Astrocyte of the cerebellum (primary cell): ENCODE measurements at regions not wholly inside any gene's neighbourhood (a gene's known extent, or its start where the extent isn't known, plus 50 kb on each side); places are given as distances from the start of the nearest gene placed in this dataset.

Source experiments
- DNase-seq: peaks from one replicate; pipeline ENCODE4 v3.0.0-alpha.2; 2011; ENCODE audit warnings: low read depth
- H3K4me3 ChIP-seq: 2 replicates; pipeline ENCODE4 v1.5.1; 2011; ENCODE audit warnings: mild to moderate bottlenecking, low read depth, low read length, moderate library complexity
- in situ Hi-C: cut with HindIII; loops from 2 replicates; pipeline ENCODE4 v1.10.0; 2017; ENCODE audit warnings: low sequenced_read_pairs
- TF ChIP-seq, protein P1 (sequence below): IDR thresholded peaks from 2 replicates; pipeline ENCODE4 v1.5.1; 2012; ENCODE audit warnings: low read length, low read depth, moderate library complexity, mild to moderate bottlenecking; ENCODE audit errors: missing control alignments

DNA sequence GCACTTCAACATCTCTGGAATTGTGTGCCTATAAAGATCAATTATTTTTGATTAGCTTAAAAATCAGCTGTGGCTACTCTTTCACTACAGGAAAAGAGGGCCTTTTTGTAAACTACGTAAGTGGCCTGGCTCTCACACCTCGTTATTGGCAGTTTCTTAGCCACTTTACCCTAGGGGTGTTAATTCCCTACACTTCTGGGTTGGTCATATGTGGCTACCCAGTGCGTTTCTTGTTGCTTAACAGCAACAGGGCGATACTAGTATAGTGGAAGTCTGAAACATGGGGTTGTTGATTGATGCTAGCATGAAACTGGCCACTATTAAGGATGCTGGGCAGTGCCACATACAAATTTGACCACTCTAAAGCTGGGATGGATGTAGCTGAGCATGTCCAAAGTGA is 174.7 kb upstream of the CDH12 start:
- H3K4me3 ChIP-seq = no peak overlapping the region
- DNase-seq = no peak
- in situ Hi-C loops = no loop called here
- TF ChIP-seq, protein P1, sequence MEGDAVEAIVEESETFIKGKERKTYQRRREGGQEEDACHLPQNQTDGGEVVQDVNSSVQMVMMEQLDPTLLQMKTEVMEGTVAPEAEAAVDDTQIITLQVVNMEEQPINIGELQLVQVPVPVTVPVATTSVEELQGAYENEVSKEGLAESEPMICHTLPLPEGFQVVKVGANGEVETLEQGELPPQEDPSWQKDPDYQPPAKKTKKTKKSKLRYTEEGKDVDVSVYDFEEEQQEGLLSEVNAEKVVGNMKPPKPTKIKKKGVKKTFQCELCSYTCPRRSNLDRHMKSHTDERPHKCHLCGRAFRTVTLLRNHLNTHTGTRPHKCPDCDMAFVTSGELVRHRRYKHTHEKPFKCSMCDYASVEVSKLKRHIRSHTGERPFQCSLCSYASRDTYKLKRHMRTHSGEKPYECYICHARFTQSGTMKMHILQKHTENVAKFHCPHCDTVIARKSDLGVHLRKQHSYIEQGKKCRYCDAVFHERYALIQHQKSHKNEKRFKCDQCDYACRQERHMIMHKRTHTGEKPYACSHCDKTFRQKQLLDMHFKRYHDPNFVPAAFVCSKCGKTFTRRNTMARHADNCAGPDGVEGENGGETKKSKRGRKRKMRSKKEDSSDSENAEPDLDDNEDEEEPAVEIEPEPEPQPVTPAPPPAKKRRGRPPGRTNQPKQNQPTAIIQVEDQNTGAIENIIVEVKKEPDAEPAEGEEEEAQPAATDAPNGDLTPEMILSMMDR = no peak

DNA sequence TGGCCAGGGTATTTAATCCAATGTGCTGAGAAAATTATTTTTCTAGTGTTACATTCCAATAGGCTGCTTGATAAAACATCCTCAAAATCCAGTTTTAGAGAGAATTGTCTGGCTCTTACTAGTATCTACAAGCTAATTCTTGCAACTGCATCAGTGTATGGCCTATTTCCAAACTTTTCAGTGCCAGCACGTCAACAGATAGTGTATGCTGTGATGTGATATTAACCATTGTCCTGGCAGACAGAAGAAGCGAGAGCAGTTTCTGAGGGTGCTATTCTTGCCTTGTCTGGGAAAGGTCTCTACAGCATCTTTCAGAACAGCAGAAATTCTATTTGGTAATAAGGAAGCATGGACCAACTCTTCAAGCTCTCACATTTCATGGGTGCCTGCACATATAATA is 174.2 kb upstream of the CDH12 start:
- H3K4me3 ChIP-seq = no peak overlapping the region
- in situ Hi-C loops = no loop called here
- TF ChIP-seq, protein P1 = no peak
- no peak for DNase-seq

DNA sequence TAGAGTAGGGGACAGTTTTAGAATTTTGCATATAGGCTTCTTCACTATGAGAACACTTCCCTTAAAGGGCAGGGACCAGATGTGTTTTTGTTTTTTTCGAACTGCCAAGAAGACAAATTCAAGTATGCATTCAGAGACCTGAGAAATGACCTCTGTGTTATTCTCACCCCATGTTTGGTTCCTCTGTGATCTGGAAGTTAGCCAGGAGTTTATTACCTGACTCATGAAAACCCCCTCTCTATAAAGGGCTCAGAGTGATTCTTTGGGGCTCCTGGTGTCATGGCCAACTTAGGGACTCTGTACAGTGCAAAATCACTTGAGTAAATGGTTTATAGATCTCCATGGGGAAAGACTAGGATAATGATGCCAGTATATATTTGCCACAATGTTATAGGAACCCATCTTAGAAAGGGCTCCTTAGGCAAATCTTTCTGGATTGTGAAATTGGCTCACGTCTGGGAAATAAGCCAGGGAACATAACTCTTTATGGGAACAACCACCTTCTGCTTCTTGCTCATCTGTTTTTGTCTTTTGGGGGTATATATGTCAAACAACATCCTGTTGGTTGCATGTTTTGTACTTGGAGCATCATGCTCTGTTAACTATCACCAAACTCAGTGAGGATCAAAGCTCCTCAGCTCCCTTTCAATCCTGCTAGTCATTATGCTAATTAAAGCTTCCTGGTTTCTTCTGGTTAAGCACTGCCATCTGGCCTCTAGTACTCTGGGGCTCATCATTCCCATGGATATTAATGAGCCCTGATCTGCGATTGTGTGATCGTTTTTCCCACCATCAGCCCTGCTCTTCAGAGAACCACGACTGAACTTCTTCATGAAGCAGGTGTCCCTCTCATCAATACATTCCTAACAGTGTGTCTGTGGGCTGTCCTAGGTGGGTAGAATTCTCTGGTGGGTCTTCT is 173.4 kb upstream of the CDH12 start:
- DNase-seq = no peak
- H3K4me3 ChIP-seq = no peak overlapping the region
- TF ChIP-seq, protein P1 = no peak
- in situ Hi-C loops = no loop called here

DNA sequence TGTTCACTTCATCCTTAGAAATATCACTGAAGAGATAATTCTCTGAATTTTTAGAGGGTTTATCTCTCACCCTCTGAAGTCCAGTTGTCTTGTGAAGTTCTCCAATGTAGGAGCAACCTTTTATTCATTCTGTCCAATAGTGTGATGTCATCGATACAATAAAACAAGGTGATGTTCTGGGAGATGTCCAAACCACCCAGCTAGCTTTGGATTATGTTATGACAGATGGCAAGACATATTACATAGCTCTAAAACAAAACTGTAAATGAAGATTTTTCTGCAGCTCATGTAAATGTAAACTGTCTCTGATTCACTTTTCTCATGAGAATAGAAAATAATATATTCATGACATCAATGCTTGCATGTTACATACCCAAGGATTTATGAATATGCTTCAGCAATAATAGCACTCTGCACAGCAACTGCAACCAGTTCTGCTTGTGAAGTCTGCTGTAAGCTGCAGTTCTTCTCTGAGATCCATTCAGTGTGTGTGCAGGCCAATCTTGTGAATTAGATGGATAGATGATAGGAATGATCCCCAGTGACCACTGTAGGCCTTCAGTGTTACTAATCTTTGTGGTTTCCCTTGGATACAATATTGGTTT is 172.6 kb upstream of the CDH12 start:
- in situ Hi-C loops = no loop called here
- TF ChIP-seq, protein P1 = no peak

DNA sequence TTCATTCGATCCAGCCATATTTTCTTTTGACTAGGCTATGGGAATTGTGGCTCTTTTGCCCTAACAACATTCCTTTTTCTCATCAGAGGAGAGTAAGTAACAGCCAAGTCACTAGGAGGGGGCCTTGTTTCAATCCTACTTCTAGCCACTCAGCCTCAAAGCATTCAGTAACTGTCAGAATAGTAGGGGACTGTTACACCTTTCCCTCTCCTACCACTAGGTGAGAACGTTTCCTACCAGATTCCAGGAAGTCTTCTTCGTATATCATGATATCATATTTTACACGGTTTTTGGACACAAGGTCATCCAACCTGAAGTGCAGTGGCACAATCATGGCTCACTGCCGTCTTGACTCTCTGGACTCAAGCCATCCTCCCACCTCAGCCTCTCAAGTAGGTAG is 171.3 kb upstream of the CDH12 start:
- H3K4me3 ChIP-seq = no peak overlapping the region
- no peak for DNase-seq
- in situ Hi-C loops = no loop called here
- TF ChIP-seq, protein P1 = no peak

More for the DNA sequence above, 172.6 kb upstream of the CDH12 start:
- H3K4me3 ChIP-seq = no peak overlapping the region
- no peak for DNase-seq

DNA sequence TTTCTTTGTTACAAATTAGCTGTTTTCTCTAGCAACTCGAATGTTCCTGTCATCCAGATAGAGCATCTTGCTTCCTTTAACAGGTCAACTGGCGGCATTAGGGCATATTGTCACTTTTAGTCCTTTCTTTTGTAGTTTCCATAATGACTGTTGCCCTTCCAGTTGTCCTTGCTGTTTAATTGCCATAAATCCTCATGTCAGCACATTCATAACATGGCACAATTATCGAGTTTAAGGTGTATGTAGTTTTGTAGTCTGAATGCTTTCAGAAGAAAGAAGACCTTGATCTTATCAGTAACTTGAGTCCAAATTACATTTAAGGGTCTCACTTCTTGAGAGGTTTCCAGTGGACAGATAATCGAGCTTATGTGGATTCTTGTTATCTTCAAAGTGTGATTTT is 161.7 kb upstream of the CDH12 start:
- in situ Hi-C loops = no loop called here
- H3K4me3 ChIP-seq = no peak overlapping the region
- TF ChIP-seq, protein P1 = no peak
- DNase-seq = no peak
